ENCODE measurements at regions not wholly inside any gene's neighbourhood (a gene's known extent, or its start where the extent isn't known, plus 50 kb on each side); places are given as distances from the start of the nearest gene placed in this dataset.
"Not testable (repeated sequence)": the region's sequence is repeated elsewhere in the genome, so short reads cannot be mapped to it uniquely, and the experiment has no call there.

GRCh38 chr1:120229835-120230234 lies 53.5 kb upstream of the SEC22B start:
- TF ChIP-seq HDAC2 (IDR thresholded peaks at IDR 0.05); HES2 (IDR thresholded peaks at IDR 0.05); CTCF (IDR thresholded peaks at IDR 0.05); ESRRA (IDR thresholded peaks at IDR 0.05; ENCODE audit: borderline replicate concordance, low read length); HOXB13 (CRISPR knock-in tag; IDR thresholded peaks at IDR 0.05; ENCODE audit: low read depth); TP53 (CRISPR knock-in tag; IDR thresholded peaks at IDR 0.05); JUNB (IDR thresholded peaks at IDR 0.05); NR3C1 (IDR thresholded peaks at IDR 0.05); MYC (IDR thresholded peaks at IDR 0.05; ENCODE audit: borderline replicate concordance, low read length): not testable (repeated sequence)
